ENCODE measurements at regions not wholly inside any gene's neighbourhood (a gene's known extent, or its start where the extent isn't known, plus 50 kb on each side); places are given as distances from the start of the nearest gene placed in this dataset.
A peak's percentile ranks its signal among the peaks of the same experiment; 100 is the strongest.
"Not testable (repeated sequence)": the region's sequence is repeated elsewhere in the genome, so short reads cannot be mapped to it uniquely, and the experiment has no call there.

GRCh38 chr21:17688912-17689874 lies 76.5 kb upstream of the BTG3 start:
- H3K4me3 ChIP-seq (ENCODE audit: low read depth, low read length), result no peak overlapping the region
- peak; percentile 84 for DNase-seq (ENCODE audit: low read depth)
- in situ Hi-C loops (cut with HindIII; ENCODE audit: low sequenced_read_pairs), result no loop called here
- peak; percentile 14 for TF ChIP-seq CTCF (IDR thresholded peaks at IDR 0.05; ENCODE audit: low read depth, low read length, missing control alignments)

GRCh38 chr21:17682924-17683323 lies 70.2 kb upstream of the BTG3 start:
- no peak overlapping the region for H3K4me3 ChIP-seq (ENCODE audit: low read depth, low read length)
- in situ Hi-C loops (cut with HindIII; ENCODE audit: low sequenced_read_pairs), result no loop called here
- no peak for TF ChIP-seq CTCF (IDR thresholded peaks at IDR 0.05; ENCODE audit: low read depth, low read length, missing control alignments)
- DNase-seq (ENCODE audit: low read depth), result no peak

GRCh38 chr21:17679002-17679600 lies 66.4 kb upstream of the BTG3 start:
- DNase-seq (ENCODE audit: low read depth), result peak; percentile 58
- H3K4me3 ChIP-seq (ENCODE audit: low read depth, low read length), result no peak overlapping the region
- TF ChIP-seq CTCF (IDR thresholded peaks at IDR 0.05; ENCODE audit: low read depth, low read length, missing control alignments), result peak; percentile 60
- in situ Hi-C loops (cut with HindIII; ENCODE audit: low sequenced_read_pairs), result no loop called here

GRCh38 chr21:17676930-17677329 lies 64.2 kb upstream of the BTG3 start:
- H3K4me3 ChIP-seq (ENCODE audit: low read depth, low read length); DNase-seq (ENCODE audit: low read depth); in situ Hi-C loops (cut with HindIII; ENCODE audit: low sequenced_read_pairs): not testable (repeated sequence)

- no peak for TF ChIP-seq CTCF (IDR thresholded peaks at IDR 0.05; ENCODE audit: low read depth, low read length, missing control alignments)
- DNase-seq (ENCODE audit: low read depth), result no peak
- no peak overlapping the region for H3K4me3 ChIP-seq (ENCODE audit: low read depth, low read length)
- in situ Hi-C loops (cut with HindIII; ENCODE audit: low sequenced_read_pairs), result loop anchor here (25.0 kb wide), 1 partner anchor 238 kb away; no protein-coding TSS in a partner anchor
Observed at GRCh38 chr21:17674106-17674505, 61.4 kb upstream of the BTG3 start.

GRCh38 chr21:17673261-17674020 lies 60.7 kb upstream of the BTG3 start:
- no peak for TF ChIP-seq CTCF (IDR thresholded peaks at IDR 0.05; ENCODE audit: low read depth, low read length, missing control alignments)
- in situ Hi-C loops (cut with HindIII; ENCODE audit: low sequenced_read_pairs), result loop anchor here (25.0 kb wide), 1 partner anchor 239 kb away; no protein-coding TSS in a partner anchor
- peak; percentile 55 for DNase-seq (ENCODE audit: low read depth)
- no peak overlapping the region for H3K4me3 ChIP-seq (ENCODE audit: low read depth, low read length)
